K562 (cell line): ENCODE measurements at regions not wholly inside any gene's neighbourhood (a gene's known extent, or its start where the extent isn't known, plus 50 kb on each side); places are given as distances from the start of the nearest gene placed in this dataset.

Experiments
- ARID4B ChIP-seq: sonication (generic); formaldehyde crosslinking; IDR thresholded peaks from 2 replicates; pipeline ENCODE4 v1.8.0; 2022; ENCODE audit warnings: mild to moderate bottlenecking, missing genetic modification reagents
- C11orf30 ChIP-seq: fragments of 450-650 bp; IDR thresholded peaks from 2 replicates; pipeline ENCODE4 v1.6.1; 2016; ENCODE audit warnings: low read depth, mild to moderate bottlenecking
- CBX3 ChIP-seq, 2 experiments: IDR thresholded peaks; 1 replicate in 1 of 2; 2 replicates in 1 of 2; pipeline ENCODE4 v1.6.1; 2012; ENCODE audit warnings: inconsistent platforms in 2 of 2, low read length in 2 of 2, borderline replicate concordance in 1 of 2, control low read depth in 1 of 2
- ELF1 ChIP-seq: fragments of 200-800 bp; sonication (Bioruptor generic); IDR thresholded peaks from 2 replicates; pipeline ENCODE4 v1.6.1; 2016; ENCODE audit warnings: missing genetic modification characterization, missing compliant biosample characterization
- ELK3 ChIP-seq: fragments of 450-650 bp; formaldehyde crosslinking; IDR thresholded peaks from 2 replicates; pipeline ENCODE4 v1.4.0; 2020; ENCODE audit warnings: mild to moderate bottlenecking
- FOXM1 ChIP-seq, 2 experiments: fragments of 450-650 bp in 1 of 2; sonication (generic) in 1 of 2; formaldehyde crosslinking in 1 of 2; IDR thresholded peaks; 2 replicates each; pipeline versions ENCODE4 v1.6.1 to v1.9.0; 2017 to 2022; ENCODE audit warnings: low read depth in 2 of 2, mild to moderate bottlenecking in 2 of 2, missing genetic modification reagents in 1 of 2, moderate library complexity in 1 of 2
- FOXO4 ChIP-seq: fragments of 450-650 bp; formaldehyde crosslinking; IDR thresholded peaks from 2 replicates; pipeline ENCODE4 v1.4.0; 2020; ENCODE audit warnings: mild to moderate bottlenecking, moderate library complexity
- HMBOX1 ChIP-seq: sonication (generic); IDR thresholded peaks from 2 replicates; pipeline ENCODE4 v1.6.1; 2016
- IRF1 ChIP-seq: sonication (generic); formaldehyde crosslinking; IDR thresholded peaks from 2 replicates; pipeline ENCODE4 v1.8.0; 2022; ENCODE audit warnings: missing genetic modification reagents, mild to moderate bottlenecking, borderline replicate concordance
- MXI1 ChIP-seq: IDR thresholded peaks from 2 replicates; pipeline ENCODE4 v1.6.1; 2011; ENCODE audit warnings: low read depth, mild to moderate bottlenecking, improper control_type of control experiment, low read length
- PBX2 ChIP-seq, 2 experiments: IDR thresholded peaks in 1 of 2; conservative IDR thresholded peaks in 1 of 2; 2 replicates each; pipeline ENCODE4 v1.6.1; 2016; ENCODE audit warnings: low read depth in 2 of 2, mild to moderate bottlenecking in 1 of 2, missing compliant biosample characterization in 1 of 2, missing genetic modification characterization in 1 of 2, moderate library complexity in 1 of 2
- RBFOX2 ChIP-seq: fragments of 200-400 bp; formaldehyde crosslinking; IDR thresholded peaks from 2 replicates; pipeline ENCODE4 v1.6.1; 2017; ENCODE audit warnings: low read depth, mild to moderate bottlenecking, low read length, moderate library complexity
- TAF15 ChIP-seq: fragments of 200-400 bp; formaldehyde crosslinking; IDR thresholded peaks from 2 replicates; pipeline ENCODE4 v1.6.1; 2017; ENCODE audit warnings: mild to moderate bottlenecking, low read depth, low read length, moderate library complexity
- ZNF146 ChIP-seq: IDR thresholded peaks from one replicate; pipeline ENCODE4 v1.6.1; 2018; ENCODE audit warnings: missing compliant biosample characterization; ENCODE audit not compliant: unreplicated experiment
- ZNF766 ChIP-seq: fragments of 200-800 bp; sonication (Bioruptor generic); conservative IDR thresholded peaks from 2 replicates; pipeline ENCODE4 v1.6.1; 2016; ENCODE audit warnings: missing genetic modification characterization, missing compliant biosample characterization
- ZNF778 ChIP-seq: fragments of 450-650 bp; formaldehyde crosslinking; IDR thresholded peaks from 2 replicates; pipeline ENCODE4 v1.4.0; 2020; ENCODE audit warnings: mild to moderate bottlenecking, moderate library complexity

GRCh38 chr7:140235114-140235513 lies 58.3 kb upstream of the KDM7A start (continued):
- TF ChIP-seq ARID4B (CRISPR knock-in tag) (no peak), C11orf30 (no peak), ZNF146 (CRISPR knock-in tag) (no peak), ELK3 (CRISPR knock-in tag) (no peak), ELF1 (tag) (no peak), FOXO4 (no peak), MXI1 (no peak), IRF1 (CRISPR knock-in tag) (no peak), TAF15 (no peak), RBFOX2 (no peak), PBX2 (CRISPR knock-in tag; IDR thresholded peaks at IDR 0.05; ENCODE audit: low read depth) (no peak), PBX2 (tag; conservative IDR thresholded peaks at IDR 0.05; ENCODE audit: low read depth) (no peak), FOXM1 (IDR thresholded peaks at IDR 0.05; ENCODE audit: low read depth) (no peak; the same call in 1 of the 2 replicates), FOXM1 (CRISPR knock-in tag; IDR thresholded peaks at IDR 0.05; ENCODE audit: low read depth) (no peak), ZNF778 (CRISPR knock-in tag) (no peak), ZNF766 (CRISPR knock-in tag) (no peak), CBX3 (IDR thresholded peaks at IDR 0.05; ENCODE audit: borderline replicate concordance in 1 of 2, low read length in 2 of 2) (peak in 1 of 2 experiments; percentile 23; a peak in 1 of 3 replicates), HMBOX1 (peak; percentile 100)
